HUES64 (cell line): ENCODE measurements at regions not wholly inside any gene's neighbourhood (a gene's known extent, or its start where the extent isn't known, plus 50 kb on each side); places are given as distances from the start of the nearest gene placed in this dataset.

Source experiments
- H3K27ac ChIP-seq: 2 replicates; pipeline ENCODE4 v1.7.0; 2013; ENCODE audit warnings: low read depth, low read length, inconsistent platforms
- H3K27me3 ChIP-seq: 2 replicates; pipeline ENCODE4 v1.6.1; 2013; ENCODE audit warnings: mild to moderate bottlenecking, low read length; ENCODE audit not compliant: insufficient read depth
- H3K36me3 ChIP-seq: 2 replicates; pipeline ENCODE4 v1.6.1; 2013; ENCODE audit warnings: mild to moderate bottlenecking, low read length; ENCODE audit not compliant: insufficient read depth
- H3K4me1 ChIP-seq: 2 replicates; pipeline ENCODE4 v1.6.1; 2013; ENCODE audit warnings: mild to moderate bottlenecking, low read length, moderate library complexity; ENCODE audit not compliant: insufficient read depth
- H3K4me3 ChIP-seq: 2 replicates; pipeline ENCODE4 v1.5.1; 2013; ENCODE audit warnings: mild to moderate bottlenecking, low read length, moderate library complexity
- H3K9ac ChIP-seq: 2 replicates; pipeline ENCODE4 v1.6.1; 2013; ENCODE audit warnings: mild to moderate bottlenecking, low read depth, low read length
- H3K9me3 ChIP-seq: 2 replicates; pipeline ENCODE4 v1.6.1; 2013; ENCODE audit warnings: low read depth, low read length; ENCODE audit not compliant: insufficient read depth
- WGBS: fragments of 150-250, 120-280 bp; methylation state at CpG from one replicate; pipeline ENCODE4 v1.1.7; 2013; ENCODE audit warnings: missing lambda C conversion rate; 5-methylcytosine and 5-hydroxymethylcytosine counted together

DNA sequence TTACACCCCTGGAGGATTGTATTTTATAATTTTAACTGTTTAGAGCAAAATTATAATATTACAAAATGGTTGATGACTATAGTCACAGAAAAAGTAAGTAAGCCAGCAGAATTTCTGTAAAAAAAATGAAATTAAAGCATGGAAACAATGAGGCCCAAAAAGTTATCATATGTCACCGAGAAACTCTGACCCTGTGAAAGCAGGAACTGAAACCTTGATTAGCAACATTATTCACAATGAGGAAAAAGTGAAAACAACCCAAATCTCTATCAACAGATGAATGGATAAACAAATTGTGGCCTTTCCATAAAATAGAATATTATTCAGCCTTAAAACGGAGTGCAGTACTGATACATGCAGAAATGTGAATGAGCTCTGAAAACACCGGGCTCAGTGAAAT lies 1471.7 kb downstream of the NLGN4Y start:
- Histone ChIP-seq H3K27ac (no peak overlapping the region), H3K4me3 (no peak overlapping the region), H3K27me3 (no peaks in the 10 kb centered on the region), H3K36me3 (no peaks in the 10 kb centered on the region), H3K9me3 (no peaks in the 10 kb centered on the region), H3K9ac (no peak overlapping the region), H3K4me1 (no peaks in the 10 kb centered on the region)
- 97% methylated on average over 3 of the region's 3 CpGs for whole genome bisulfite sequencing

DNA sequence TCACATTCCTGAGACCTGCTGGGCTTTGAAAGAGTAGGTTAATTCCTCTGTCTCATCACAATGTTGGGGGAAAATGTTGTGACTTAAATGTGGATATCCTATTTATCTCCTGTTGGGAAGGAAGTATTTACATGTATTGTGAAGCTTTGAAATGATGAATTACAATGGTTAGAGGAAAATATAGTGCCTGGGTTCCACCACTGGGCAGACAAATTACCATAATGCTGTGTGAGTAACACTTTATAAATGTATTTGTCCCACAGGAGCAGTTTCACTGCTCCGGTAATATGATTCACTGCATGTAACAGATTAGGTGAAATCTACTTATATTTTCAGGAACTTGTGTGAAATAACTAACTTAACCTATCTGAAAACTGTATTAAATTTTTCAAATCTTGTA lies 1476.4 kb downstream of the NLGN4Y start:
- no peaks in the 10 kb centered on the region for H3K27me3 ChIP-seq
- no peaks in the 10 kb centered on the region for H3K36me3 ChIP-seq
- no peak overlapping the region for H3K4me3 ChIP-seq
- no peak overlapping the region for H3K27ac ChIP-seq
- WGBS = 67% methylated on average over 1 of the region's 1 CpG
- H3K9me3 ChIP-seq = no peaks in the 10 kb centered on the region
- no peak overlapping the region for H3K9ac ChIP-seq
- no peaks in the 10 kb centered on the region for H3K4me1 ChIP-seq

DNA sequence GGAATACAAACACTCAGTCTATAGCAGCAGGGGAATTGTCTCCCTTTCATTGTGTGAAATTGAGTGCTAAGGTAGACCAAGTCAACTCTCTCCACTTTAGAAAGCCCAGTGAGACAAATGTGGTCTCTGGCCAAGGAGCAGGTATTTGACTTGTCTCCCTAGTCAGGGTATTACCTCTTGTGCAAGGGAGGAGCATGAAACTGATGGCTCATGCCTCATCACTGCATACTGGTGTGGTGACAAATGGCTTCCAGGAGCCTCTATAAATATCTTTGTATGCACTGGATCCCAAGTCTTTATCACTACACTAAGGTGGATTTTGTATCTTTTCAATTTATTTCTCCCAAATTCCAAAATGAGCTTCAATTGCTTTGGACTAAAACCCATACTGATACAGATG lies 1477.6 kb downstream of the NLGN4Y start:
- H3K36me3 ChIP-seq = no peaks in the 10 kb centered on the region
- H3K4me3 ChIP-seq = no peak overlapping the region
- no peak overlapping the region for H3K27ac ChIP-seq
- no peaks in the 10 kb centered on the region for H3K9me3 ChIP-seq
- no peaks in the 10 kb centered on the region for H3K4me1 ChIP-seq
- no peak overlapping the region for H3K9ac ChIP-seq
- no peaks in the 10 kb centered on the region for H3K27me3 ChIP-seq

GRCh38 chrY:16051908-16052643 lies 1527.7 kb downstream of the NLGN4Y start:
- H3K4me3 ChIP-seq = no peak overlapping the region
- no peak overlapping the region for H3K9ac ChIP-seq
- H3K9me3 ChIP-seq = no peaks in the 10 kb centered on the region
- H3K27me3 ChIP-seq = no peaks in the 10 kb centered on the region
- H3K4me1 ChIP-seq = no peaks in the 10 kb centered on the region
- H3K27ac ChIP-seq = no peak overlapping the region
- WGBS = 100% methylated on average over 1 of the region's 1 CpG
- H3K36me3 ChIP-seq = no peaks in the 10 kb centered on the region

GRCh38 chrY:16060141-16060540 lies 1535.8 kb downstream of the NLGN4Y start:
- Histone ChIP-seq H3K9me3 (no peaks in the 10 kb centered on the region), H3K4me3 (no peak overlapping the region), H3K4me1 (no peaks in the 10 kb centered on the region), H3K27me3 (no peaks in the 10 kb centered on the region), H3K36me3 (no peaks in the 10 kb centered on the region), H3K9ac (no peak overlapping the region), H3K27ac (no peak overlapping the region)
- WGBS = 100% methylated on average over 1 of the region's 1 CpG

DNA sequence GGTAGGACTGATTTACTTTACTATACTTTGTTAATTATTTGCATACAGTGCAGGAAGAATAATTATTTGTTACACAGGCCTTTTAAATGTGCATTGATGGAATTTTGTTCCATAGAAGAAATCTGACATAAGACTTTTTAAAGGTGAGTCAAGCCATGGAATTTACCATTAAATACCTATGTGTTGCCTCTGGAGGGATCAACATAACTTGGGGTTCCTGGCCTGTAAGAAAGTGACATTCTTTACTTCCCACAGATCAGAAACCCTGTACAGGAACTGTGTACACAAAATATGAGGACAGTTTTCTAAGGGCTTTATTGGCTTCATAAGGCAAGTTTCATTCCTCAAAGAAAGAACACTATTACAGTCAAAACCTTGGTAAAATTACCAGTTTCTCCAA lies 1536.4 kb downstream of the NLGN4Y start:
- Histone ChIP-seq H3K27me3 (no peaks in the 10 kb centered on the region), H3K4me3 (no peak overlapping the region), H3K27ac (no peak overlapping the region), H3K9ac (no peak overlapping the region), H3K36me3 (no peaks in the 10 kb centered on the region), H3K9me3 (no peaks in the 10 kb centered on the region), H3K4me1 (no peaks in the 10 kb centered on the region)

- Histone ChIP-seq H3K27me3 (no peaks in the 10 kb centered on the region), H3K4me3 (no peak overlapping the region), H3K9ac (no peak overlapping the region), H3K27ac (no peak overlapping the region), H3K36me3 (no peaks in the 10 kb centered on the region), H3K9me3 (no peaks in the 10 kb centered on the region), H3K4me1 (no peaks in the 10 kb centered on the region)
- WGBS = 91% methylated on average over 3 of the region's 3 CpGs
Measured at GRCh38 chrY:16071957-16072356, 1547.6 kb downstream of the NLGN4Y start.

DNA sequence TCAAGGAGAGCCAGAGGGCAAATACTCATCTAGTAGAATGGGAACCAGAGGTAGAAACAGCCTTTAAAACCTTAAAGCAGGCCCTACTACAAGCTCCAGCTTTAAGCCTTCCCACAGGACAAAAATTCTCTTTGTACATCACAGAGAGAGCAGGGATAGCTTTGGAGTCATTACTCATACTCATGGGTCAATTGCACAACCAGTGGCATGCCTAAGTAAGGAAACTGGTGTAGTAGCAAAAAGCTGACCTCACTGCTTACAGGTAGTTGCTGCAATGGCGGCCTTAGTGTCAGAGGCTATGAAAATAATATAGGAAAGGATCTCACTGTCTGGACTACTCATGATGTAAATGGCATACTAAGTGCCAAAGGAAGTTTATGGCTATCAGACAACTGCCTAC lies 1551.4 kb downstream of the NLGN4Y start:
- Histone ChIP-seq H3K9me3 (no peaks in the 10 kb centered on the region), H3K27me3 (no peaks in the 10 kb centered on the region), H3K9ac (no peak overlapping the region), H3K4me1 (no peaks in the 10 kb centered on the region), H3K27ac (no peak overlapping the region), H3K36me3 (no peaks in the 10 kb centered on the region), H3K4me3 (no peak overlapping the region)
- WGBS = 100% methylated on average over 1 of the region's 1 CpG

- Histone ChIP-seq H3K27ac (no peak overlapping the region), H3K4me1 (peaks cover 14% of the 10 kb centered on the region), H3K4me3 (no peak overlapping the region), H3K36me3 (no peaks in the 10 kb centered on the region), H3K27me3 (no peaks in the 10 kb centered on the region), H3K9ac (no peak overlapping the region), H3K9me3 (no peaks in the 10 kb centered on the region)
- WGBS = 89% methylated on average over 1 of the region's 1 CpG
Measured at GRCh38 chrY:16097325-16097724, 1573.0 kb downstream of the NLGN4Y start.

GRCh38 chrY:16101815-16102214 lies 1577.5 kb downstream of the NLGN4Y start:
- no peak overlapping the region for H3K9ac ChIP-seq
- no peak overlapping the region for H3K4me3 ChIP-seq
- H3K4me1 ChIP-seq = peaks cover 21% of the 10 kb centered on the region
- no peaks in the 10 kb centered on the region for H3K36me3 ChIP-seq
- WGBS = 17% methylated on average over 1 of the region's 1 CpG
- H3K9me3 ChIP-seq = no peaks in the 10 kb centered on the region
- H3K27me3 ChIP-seq = no peaks in the 10 kb centered on the region
- H3K27ac ChIP-seq = peak overlapping the region; percentile 81; the same call in 1 of the 2 replicates

- Histone ChIP-seq H3K4me3 (no peak overlapping the region), H3K27ac (no peak overlapping the region), H3K9ac (no peak overlapping the region), H3K9me3 (no peaks in the 10 kb centered on the region), H3K36me3 (no peaks in the 10 kb centered on the region), H3K27me3 (no peaks in the 10 kb centered on the region), H3K4me1 (peaks cover 31% of the 10 kb centered on the region)
- no CpG with 5 or more reads among the region's 3 CpGs for WGBS
Measured at GRCh38 chrY:16106613-16107012, 1582.3 kb downstream of the NLGN4Y start.

GRCh38 chrY:16108839-16109238 lies 1584.5 kb downstream of the NLGN4Y start:
- Histone ChIP-seq H3K9ac (no peak overlapping the region), H3K27ac (peak overlapping the region; percentile 17; the same call in 1 of the 2 replicates), H3K4me3 (no peak overlapping the region), H3K9me3 (no peaks in the 10 kb centered on the region), H3K27me3 (no peaks in the 10 kb centered on the region), H3K4me1 (peaks cover 17% of the 10 kb centered on the region), H3K36me3 (no peaks in the 10 kb centered on the region)
- WGBS = 3% methylated on average over 2 of the region's 2 CpGs
